Endometrium (tissue), 2 donors: ENCODE measurements at regions not wholly inside any gene's neighbourhood (a gene's known extent, or its start where the extent isn't known, plus 50 kb on each side); places are given as distances from the start of the nearest gene placed in this dataset.

Source experiments
- FAIRE-seq: peaks from 2 replicates; lab custom pipeline; 2012; peaks lifted over from hg19 to GRCh38; lab: Jason Lieb, UNC
- donor health status: control.
- donor health status: control.

DNA sequence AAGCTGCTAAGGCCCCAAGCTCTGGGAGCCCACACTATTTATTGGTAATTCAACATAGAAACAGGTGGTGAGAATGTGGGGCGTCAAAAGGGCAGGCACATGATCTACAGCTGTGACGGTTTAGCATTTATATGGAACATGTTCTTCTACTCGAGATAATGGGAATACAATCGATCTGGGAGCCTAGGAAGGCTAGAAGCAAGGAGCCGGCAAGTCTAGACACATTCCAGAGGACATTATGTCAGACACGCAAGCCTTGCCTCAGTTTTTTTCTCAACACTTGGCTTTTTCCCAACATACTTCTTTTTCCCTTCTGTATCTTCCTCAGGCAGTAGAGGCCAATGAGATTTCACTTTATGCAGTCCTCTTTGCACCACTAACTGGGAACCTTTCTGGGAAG lies 315.7 kb upstream of the SLITRK5 start:
- FAIRE-seq = no peak

DNA sequence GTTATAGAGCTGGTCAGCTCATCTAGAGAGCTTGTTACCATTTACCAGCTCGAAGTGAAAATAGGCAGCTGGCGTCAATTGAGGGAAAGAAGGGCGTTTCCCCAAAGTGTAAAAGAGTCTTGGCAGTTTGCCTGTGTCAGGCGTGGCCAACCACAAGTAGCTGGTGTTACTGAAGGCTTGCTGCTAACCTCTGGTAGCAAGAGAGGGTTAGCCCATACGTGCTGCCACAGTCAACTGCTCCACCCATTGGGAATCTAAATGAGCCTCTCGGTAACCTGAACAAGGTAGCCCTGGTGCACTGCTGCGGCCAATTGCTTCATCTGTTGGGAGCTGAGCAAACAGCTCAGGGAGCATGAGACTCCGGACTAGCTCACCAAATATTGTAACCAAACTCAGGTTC lies 314.9 kb upstream of the SLITRK5 start:
- no peak for FAIRE-seq

DNA sequence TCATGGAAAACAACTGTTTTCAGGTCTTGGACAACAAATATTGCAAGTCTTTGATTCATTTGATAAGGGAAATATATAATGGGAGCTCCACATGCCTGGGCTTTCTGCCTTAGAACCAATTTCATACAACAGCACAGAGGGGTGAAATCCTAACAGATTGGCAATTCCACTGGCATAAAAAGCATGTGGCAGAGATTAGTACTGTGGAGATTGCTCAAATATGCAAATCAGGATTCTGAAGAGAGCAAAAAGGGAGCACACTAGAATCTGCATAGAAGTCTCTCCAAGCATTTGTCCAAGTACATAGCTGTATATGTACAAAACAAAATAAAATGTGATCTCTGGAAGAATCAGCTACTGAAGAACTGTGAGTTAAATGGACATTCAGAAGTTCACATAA lies 312.9 kb upstream of the SLITRK5 start:
- no peak for FAIRE-seq

DNA sequence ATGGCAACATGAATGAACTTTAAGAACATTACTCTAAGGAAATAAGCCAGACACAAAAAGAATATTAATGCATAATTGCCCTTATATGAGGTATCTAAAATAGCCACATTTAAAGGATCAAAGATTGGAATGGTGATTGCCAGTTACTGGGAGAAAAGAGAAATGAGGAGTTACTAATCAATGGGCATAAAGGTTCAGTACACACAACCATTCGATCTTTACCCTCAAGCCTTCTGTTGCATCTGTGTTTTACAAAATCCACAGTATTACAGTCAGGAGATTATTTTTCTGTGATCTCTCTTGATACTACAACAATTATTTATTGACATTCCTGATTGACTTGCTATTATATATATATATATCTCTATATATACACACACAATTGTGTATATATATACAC lies 310.0 kb upstream of the SLITRK5 start:
- FAIRE-seq = no peak

DNA sequence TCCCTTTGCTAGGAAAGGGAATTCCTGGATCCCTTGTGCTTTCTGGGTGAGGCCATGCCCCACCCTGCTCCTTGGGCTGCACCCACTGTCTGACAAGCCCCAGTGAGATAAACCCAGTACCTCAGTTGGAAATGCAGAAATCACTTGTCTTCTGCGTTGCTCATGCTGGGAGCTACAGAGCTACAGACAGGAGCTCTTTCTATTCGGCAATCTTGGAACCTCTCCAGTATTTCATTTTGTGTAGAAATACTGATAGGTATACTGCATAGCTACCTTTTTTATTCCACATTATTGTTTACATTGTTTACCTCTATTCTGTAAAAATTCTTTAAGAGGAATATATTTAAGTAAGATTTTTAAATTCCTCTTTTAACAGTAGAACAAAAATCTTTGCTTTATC lies 302.5 kb upstream of the SLITRK5 start:
- no peak for FAIRE-seq

DNA sequence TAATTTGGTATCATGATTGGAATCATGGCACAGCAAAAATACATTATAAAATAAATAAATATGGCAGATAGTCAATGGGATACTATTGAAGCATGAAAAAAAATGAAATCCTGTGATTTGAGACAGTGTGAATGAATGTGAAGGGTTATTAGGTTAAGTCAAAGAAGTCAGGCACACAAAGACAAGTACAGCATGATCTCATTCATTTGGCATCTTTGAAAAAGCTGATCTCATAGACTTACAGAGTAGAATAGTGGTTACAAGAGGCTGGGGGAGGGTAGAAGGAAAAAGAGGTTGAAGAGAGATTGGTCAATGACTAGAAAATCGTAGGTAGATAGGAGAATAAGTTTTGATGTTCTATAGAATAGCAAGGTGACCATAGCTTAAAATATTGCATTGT lies 295.1 kb upstream of the SLITRK5 start:
- FAIRE-seq = no peak

DNA sequence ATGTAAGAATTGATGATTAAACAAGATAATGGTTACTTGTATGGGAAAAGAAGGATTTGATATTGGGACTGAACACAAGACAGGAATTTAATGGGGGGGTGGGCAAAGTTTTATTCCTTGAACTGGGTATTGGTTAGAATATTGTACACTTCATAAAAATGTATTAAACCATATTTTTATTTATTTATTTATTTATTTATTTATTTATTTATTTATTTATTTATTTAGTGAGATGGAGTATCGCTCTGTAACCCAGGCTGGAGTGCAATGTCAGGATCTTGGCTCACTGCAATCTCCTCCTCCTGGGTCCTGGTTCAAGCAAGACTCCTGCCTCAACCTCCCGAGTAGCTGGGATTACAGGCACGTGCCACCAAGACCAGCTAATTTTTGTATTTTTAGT lies 287.1 kb upstream of the SLITRK5 start:
- FAIRE-seq = no peak

DNA sequence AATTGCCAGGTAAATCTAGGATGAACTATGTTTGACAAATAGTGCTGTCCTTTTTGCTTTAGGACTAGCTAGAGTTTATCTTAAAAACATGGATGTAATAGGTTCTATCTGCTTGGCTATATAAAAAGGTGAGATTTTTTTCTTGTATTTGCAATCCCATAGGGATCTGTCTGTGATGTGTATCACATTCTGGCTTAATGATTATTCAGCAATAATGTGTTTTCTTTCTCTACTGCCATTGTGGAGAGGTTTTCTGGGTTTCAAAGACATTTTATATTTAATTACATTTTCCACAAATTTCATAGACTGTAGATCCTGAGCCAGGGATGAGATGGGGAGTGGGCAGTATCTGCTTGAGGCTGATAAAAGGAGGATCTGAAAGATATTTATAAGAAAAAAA lies 277.8 kb upstream of the SLITRK5 start:
- FAIRE-seq = no peak

DNA sequence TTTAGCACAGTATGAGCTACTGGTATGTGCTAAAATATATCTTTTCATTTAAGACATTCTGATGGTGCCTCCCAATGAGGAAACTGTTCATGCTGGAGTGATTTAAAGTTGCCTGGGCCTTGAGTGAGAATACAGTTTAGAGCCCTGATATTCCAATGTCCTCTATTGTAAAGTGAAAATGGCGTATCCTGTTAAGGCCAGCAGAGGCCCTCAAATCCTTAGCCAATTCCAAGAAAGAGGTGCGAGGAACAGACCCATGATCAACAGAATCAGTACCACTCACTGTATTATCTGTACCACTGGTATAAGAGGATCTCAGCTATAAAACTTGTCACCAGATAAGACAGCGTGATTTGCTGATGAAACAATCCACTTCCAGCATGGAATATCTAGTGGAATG lies 273.1 kb upstream of the SLITRK5 start:
- FAIRE-seq = no peak

DNA sequence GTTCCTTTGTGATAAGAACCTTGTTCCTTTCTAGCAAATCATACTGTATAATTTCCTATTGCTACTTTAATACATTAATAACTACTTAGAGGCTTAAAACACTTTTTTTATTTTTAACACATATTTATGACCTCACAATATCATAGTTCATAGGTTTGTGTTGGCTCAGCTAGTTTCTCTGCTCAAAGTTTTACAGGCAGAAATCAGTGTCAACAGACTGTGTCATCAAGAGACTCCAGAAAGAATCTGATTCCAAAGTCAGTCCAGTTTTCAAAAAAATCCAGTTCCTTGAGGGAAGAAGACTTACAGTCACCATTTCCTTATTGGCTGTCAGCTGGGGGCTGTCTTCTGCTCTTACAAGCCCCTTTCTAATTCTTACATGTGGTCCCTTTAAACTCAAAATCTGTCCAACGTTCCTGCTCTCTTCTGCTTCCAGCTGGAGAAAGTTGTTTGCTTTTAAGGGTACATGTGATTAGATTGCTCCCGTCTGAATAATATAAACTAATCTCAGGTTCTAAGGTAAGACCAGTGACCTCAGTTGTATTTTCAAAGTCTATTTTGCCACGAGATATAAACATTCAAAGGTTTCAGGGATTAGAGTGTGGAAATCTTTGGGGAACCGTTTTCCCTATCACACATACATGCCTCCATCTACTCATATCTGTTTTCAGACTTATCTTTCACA lies 267.3 kb upstream of the SLITRK5 start:
- no peak for FAIRE-seq

DNA sequence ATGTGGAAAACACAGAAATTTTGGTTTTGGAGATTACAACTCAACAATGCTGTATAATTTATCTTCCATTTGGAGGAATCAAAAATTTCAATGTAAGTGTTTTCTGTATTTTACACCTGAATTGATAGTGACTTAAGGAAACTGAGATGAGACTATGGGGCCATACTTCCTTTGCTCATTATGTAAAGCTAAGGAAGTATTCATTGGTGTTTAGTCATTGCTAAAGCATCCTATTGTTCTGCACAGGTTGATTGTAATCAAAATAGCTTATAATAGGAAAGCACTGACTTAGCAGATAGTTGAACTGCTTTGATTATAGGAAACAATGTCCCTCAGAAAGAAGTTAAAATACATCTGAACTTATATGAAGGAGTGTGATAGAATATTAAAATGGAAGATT lies 244.4 kb upstream of the SLITRK5 start:
- no peak for FAIRE-seq

DNA sequence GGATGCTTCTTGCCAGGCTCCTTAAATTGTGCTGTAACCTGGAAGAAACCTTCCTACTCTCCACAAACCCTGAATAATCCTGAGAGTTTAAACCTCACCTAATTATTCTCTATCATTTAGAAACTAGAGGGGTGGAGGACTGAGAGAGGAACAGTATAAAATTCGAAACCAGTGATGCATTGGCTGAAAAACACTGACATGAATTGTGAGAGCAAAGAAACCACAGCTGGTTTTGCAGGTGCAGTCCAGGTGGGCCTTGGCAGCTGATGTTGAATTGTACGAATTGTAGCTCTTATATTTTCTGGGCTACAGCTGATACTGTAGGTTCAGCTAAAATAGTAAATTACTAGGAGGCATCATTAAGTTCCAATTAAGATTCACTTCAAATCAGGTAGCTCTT lies 227.0 kb upstream of the SLITRK5 start:
- FAIRE-seq = no peak

DNA sequence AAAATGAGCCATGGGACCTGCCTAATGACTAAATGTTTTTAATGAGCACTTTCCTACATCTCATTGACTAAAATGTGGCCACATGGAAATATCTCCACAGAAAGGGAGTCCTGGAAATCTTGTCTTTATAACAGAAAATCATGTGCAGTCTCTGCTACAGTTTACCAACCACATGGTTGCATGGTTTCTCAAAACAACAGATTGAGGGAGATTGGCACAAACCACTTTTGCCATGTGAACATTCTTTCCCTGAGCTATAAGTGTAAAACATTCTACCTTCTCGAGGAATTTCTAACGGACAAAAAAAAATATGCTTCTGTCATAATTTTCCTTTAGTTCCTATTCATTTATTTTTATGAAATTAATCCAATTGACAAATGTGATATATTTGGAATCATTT lies 218.9 kb upstream of the SLITRK5 start:
- no peak for FAIRE-seq

DNA sequence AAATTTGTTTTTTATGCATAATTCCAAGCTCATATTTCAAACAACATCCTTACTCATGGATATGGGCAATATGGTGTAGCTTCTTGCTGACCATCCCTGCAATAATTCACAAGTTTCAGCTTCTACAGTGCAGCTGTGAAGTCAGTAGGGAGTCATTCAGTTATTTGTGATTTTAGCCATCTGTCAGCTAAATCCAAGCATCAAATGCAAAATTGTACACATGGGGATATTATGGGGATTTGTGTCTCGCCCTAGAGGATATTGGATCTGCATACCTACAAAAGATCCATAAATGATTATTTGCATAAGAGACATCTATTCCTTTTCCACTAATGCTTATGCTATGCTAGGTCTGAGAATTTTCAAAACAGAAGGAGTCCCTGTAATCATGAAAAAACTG lies 217.9 kb upstream of the SLITRK5 start:
- no peak for FAIRE-seq

DNA sequence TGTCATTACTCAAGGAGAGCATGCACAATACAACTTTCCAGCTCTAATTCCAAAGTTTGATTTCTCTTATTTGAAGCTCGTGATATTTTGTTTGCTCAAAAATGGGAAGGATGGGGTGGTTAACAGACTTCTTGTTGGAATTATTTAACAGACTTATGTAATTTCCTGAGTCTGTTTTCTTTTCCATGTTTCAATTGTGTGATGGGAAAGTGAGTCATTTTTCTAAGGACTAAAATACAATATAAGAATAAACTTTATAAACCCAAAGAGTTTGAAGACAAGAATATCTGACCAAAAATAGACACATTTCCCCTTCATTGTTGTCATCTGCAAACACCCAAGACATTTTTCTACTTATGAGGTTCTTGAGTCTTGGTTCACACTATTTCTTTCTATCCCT lies 211.8 kb upstream of the SLITRK5 start:
- FAIRE-seq = no peak

DNA sequence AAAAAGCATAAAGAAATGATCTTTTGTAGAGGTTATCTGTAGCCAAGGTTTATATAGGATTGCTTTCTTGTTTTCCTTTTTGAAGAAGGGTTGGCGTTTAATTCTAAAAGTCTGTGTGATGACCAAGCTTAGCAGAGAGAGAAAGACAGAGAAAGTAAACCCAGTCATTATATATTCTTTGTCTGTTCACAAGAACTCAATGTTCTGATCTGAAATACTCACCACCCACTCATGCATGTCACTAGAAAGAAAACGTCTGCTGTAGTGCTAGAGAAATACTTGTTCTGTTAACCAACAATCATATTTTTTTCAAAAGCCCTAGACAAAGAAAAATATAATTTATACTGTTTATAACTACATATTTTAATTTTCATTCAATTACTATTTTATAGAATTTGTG lies 173.7 kb upstream of the SLITRK5 start:
- FAIRE-seq = no peak

DNA sequence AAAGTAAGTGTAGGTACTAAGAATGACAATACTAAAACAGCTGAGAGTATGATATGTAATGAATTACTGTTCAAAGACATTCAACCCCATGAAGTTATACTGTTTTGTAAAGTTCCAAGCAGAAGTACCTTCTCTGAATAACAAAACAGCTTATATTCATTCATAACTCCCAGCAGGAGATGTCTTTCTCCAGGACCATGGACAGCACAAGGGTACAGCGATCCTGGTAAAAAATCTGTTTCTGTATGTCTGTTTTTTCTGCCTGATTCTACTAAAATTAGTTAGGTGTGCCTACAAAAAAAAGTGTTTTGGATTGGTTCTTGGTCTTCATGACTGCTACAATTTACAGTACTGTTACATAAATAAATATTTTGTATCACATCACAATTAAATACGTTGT lies 172.5 kb upstream of the SLITRK5 start:
- FAIRE-seq = no peak

DNA sequence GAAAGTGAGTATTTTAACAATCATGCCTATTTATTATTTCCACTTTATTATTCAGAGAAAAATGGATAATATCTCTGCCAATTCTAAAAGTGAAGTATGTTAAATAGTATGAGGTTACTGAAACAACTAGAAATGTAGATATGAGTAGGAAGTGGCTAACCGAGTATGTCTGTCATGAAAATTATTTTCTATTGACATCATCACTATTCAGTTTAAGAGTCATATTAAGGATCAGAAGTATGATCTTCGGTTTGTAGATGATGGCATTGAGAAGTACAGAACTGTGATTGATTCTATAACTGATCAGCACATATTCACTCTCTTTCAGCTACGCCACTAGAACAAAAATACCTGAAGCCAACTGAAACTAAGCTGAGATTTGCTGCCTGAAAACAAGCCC lies 146.4 kb upstream of the SLITRK5 start:
- no peak for FAIRE-seq

DNA sequence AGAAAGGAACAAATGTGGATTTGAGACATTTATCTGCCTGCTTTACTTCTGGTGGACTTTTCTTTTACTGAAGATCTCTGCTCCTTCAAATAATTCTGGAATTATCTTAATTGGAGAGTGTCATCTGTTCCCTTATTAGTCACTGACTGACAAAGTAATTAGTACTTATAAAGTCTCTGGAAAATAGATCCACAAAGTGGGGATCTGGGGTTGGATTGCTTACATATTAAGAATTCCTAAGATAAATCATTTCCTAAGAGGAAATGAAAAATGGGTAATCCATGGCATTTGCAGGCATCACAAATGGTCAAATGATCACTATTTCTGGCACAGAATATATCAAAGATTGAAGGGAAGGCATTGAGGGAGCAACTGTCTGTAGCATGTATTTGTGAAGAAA lies 137.4 kb upstream of the SLITRK5 start:
- FAIRE-seq = no peak

DNA sequence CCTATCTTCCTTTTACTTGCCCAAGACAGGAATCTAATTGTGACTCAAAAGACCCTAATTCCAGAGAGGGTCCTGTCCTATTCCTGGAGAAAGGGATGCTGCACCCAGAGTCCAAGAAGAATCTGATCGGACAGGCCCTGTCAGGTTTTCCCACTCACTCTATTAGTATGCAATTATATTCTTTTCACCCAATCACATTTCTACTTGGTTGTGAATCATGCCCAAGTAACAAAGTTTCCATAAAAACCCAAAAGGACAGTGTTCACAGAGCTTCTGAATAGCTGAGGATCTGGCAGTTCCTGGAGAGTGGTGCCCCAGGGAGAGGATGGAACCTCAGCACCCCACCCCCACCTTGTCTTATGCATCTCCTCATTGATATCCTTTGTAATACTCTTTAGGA lies 135.3 kb upstream of the SLITRK5 start:
- FAIRE-seq = no peak

DNA sequence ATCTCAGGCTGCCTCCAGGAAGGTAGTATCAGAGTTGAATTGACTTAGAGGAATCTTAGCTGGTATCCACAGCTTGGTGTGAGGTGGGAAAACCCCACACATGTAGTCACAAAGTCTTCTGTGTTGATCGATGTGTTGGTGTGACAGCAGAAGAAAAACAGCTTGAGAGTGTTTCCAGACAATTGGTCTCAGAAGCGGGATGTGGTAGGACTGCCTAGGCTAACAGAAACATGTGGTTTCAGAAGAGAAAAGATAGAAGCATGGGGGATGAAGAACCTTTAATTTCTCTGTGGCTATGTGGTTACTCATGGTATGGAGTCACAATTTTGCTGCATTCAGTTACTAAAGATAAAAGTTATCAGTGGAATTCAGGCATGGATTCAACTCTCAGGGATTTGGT lies 134.7 kb upstream of the SLITRK5 start:
- FAIRE-seq = no peak

DNA sequence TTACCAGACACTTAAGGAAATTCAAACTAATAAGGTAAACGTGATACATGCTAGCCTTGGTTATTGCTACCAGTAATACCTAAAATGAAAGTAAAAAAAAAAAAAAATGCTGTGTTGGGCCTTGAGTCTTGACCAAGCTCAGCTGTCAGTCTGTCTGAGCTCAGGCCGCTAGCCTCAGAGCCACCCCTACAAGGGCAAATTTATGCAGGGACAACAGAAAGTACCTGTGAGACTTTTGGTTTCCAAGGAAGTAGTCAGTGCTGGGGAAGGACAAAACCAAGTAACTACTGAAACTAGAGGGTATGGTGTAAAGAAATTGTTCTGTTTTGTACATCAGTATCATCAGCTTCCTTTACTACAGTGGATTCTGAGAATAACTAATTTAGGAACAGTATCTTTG lies 134.3 kb upstream of the SLITRK5 start:
- no peak for FAIRE-seq

DNA sequence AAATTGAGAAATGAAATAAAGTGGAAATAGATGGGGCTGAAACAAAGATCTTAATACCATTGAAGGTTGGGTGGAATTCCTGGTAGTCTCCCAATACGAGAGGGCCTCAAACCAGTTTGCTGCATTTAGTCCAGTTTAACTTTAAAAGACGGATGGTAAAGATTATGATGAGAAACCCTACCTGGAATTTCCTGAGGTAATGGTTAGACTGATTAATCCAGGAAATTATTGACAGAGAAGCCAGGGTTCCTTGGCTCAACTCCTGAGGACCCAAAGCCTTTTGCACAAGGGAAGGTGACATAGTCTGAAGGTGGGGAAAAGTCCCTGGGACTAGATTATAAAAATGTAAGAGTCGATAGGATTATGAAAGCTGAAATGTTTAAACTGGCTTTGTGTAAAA lies 133.2 kb upstream of the SLITRK5 start:
- no peak for FAIRE-seq

DNA sequence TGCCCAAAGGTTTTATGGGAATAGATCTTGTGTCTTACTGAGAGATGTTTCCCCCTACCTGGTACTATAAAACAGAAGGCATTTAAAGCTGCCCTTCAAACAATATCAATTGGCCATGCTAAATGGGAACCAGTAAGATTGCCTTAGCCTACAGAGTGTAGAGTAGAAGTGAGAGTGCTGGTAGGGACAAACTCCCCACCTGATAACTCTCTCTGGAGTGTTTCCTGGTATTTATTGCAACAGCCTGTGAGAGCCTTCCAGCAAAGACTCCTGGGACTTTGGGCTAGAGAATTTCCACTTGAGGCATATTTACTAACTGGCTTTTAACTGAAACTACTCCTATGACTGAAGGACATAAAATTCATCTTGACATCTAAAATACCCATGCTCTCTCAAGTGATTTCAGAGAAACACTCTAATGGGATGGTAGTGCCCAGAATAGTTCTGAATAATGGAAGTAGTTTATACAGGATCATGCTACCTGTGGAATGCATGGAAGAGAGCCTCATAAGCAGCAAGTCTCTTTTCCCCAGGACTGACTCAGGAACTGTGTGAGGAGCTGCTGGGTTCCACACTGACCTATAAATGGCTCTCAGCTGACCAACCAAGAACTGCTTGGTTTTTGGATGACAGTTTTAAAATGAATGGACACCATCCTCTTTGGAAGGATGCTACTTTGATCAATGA lies 132.7 kb upstream of the SLITRK5 start:
- FAIRE-seq = no peak
